ENCODE measurements at regions not wholly inside any gene's neighbourhood (a gene's known extent, or its start where the extent isn't known, plus 50 kb on each side); places are given as distances from the start of the nearest gene placed in this dataset.
"Not testable (repeated sequence)": the region's sequence is repeated elsewhere in the genome, so short reads cannot be mapped to it uniquely, and the experiment has no call there.

- H3K36me3 Mint-ChIP-seq = no peaks in the 10 kb centered on the region
- no peak overlapping the region for H3K4me3 Mint-ChIP-seq
- H3K27ac Mint-ChIP-seq = no peak overlapping the region
- H3K4me1 Mint-ChIP-seq = no peaks in the 10 kb centered on the region
- H3K9me3 Mint-ChIP-seq = peaks cover 0 to 18% (median 12%) of the 10 kb centered on the region in 3 donors
- H3K27me3 Mint-ChIP-seq = no peaks in the 10 kb centered on the region
These were observed 452.3 kb downstream of the CDH11 start for GRCh38 chr16:64669573-64669972.

DNA sequence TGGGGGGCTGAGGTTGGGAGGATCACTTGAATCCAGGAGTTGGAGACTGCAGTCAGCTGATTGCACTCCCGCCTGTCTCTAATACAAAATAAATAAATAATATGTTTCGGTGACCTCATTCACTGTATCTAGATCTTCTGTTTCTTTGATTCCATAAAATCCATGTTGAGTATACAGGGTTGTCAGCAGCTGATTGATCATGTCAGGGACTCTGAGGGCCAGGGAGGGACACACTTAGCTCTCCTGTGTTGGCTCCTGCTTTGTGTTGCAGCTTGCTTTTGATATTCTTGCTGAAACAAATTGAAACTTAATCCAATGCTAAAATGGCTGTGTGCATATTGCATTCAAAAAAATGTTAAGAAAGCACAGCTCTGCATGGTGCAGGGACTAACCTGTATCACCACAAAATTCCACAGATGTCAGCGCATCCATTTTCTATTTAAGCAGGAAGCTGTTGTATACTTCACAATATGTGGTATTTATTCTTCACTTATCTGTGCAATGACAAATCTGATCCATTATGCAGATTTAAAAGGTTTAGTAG is 454.5 kb downstream of the CDH11 start:
- no peaks in the 10 kb centered on the region for H3K27me3 Mint-ChIP-seq
- H3K9me3 Mint-ChIP-seq = peaks cover 0 to 6% (median 4%) of the 10 kb centered on the region in 3 donors
- no peaks in the 10 kb centered on the region for H3K36me3 Mint-ChIP-seq
- H3K27ac Mint-ChIP-seq = no peak overlapping the region
- H3K4me1 Mint-ChIP-seq = no peaks in the 10 kb centered on the region
- H3K4me3 Mint-ChIP-seq = no peak overlapping the region

- not testable (repeated sequence) for H3K4me3 Mint-ChIP-seq, H3K27ac Mint-ChIP-seq, H3K4me1 Mint-ChIP-seq, H3K27me3 Mint-ChIP-seq, H3K36me3 Mint-ChIP-seq, H3K9me3 Mint-ChIP-seq
These were observed 459.6 kb downstream of the CDH11 start for GRCh38 chr16:64662312-64662711.

- H3K36me3 Mint-ChIP-seq = no peaks in the 10 kb centered on the region
- no peak overlapping the region for H3K27ac Mint-ChIP-seq
- H3K4me3 Mint-ChIP-seq = no peak overlapping the region
- no peaks in the 10 kb centered on the region for H3K4me1 Mint-ChIP-seq
- H3K27me3 Mint-ChIP-seq = no peaks in the 10 kb centered on the region
- H3K9me3 Mint-ChIP-seq = peaks cover 2 to 6% (median 3%) of the 10 kb centered on the region in 3 donors
These were observed 462.0 kb downstream of the CDH11 start for GRCh38 chr16:64659866-64660265.

GRCh38 chr16:64657316-64658011 is 464.4 kb downstream of the CDH11 start:
- Mint-ChIP-seq H3K27ac (no peak overlapping the region), H3K27me3 (no peaks in the 10 kb centered on the region), H3K4me3 (no peak overlapping the region), H3K36me3 (no peaks in the 10 kb centered on the region), H3K9me3 (peaks cover 2 to 14% (median 7%) of the 10 kb centered on the region in 3 donors), H3K4me1 (no peaks in the 10 kb centered on the region)

DNA sequence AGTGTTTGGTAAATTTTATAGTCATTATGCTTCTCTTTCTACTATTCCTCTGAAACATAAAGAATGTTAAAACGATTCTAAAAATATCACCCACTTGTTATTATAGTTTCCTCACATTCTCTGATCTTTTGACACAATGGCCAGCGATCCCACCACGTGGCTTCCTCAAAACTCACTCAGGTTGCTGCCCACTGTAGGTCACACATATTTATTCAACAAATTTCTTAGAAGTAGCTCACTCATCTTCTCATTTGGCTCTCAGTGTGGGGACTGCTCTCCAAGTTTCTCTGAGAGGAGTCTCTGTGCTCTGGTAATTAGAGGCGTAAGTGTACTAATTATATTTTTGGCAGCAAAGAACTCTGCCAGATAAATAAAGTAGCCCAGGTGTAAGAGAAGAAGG is 465.4 kb downstream of the CDH11 start:
- no peak overlapping the region for H3K4me3 Mint-ChIP-seq
- H3K9me3 Mint-ChIP-seq = peaks cover 2 to 14% (median 7%) of the 10 kb centered on the region in 3 donors

GRCh38 chr16:64654178-64654577 is 467.7 kb downstream of the CDH11 start:
- no peaks in the 10 kb centered on the region for H3K36me3 Mint-ChIP-seq
- no peaks in the 10 kb centered on the region for H3K4me1 Mint-ChIP-seq
- no peaks in the 10 kb centered on the region for H3K27me3 Mint-ChIP-seq
- no peak overlapping the region for H3K4me3 Mint-ChIP-seq
- H3K27ac Mint-ChIP-seq = no peak overlapping the region
- H3K9me3 Mint-ChIP-seq = peaks cover 6 to 17% (median 6%) of the 10 kb centered on the region in 3 donors

More for the DNA sequence above, 465.4 kb downstream of the CDH11 start:
- H3K4me1 Mint-ChIP-seq = no peaks in the 10 kb centered on the region
- no peak overlapping the region for H3K27ac Mint-ChIP-seq
- H3K27me3 Mint-ChIP-seq = no peaks in the 10 kb centered on the region
- no peaks in the 10 kb centered on the region for H3K36me3 Mint-ChIP-seq

DNA sequence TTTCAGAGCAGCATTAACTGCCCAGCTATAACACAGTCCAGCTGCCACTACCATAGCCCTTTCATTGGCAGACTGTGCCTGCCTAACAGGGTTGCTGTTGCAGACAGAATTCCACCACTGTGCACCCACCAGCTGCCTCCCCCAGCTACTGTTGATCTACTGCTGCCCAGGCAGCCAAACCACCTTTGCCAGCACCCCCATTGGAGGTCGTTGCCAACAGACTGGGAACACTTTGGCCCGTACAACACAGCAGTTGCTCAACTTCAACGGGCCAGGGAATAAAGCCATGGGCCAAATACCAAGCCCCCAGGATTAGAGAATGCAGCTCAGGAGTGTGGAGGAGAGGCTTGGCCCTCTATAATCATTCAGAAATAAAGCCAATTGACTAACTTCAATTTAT is 473.6 kb downstream of the CDH11 start:
- Mint-ChIP-seq H3K9me3 (peaks cover 3 to 14% (median 4%) of the 10 kb centered on the region in 3 donors), H3K4me3 (no peak overlapping the region), H3K36me3 (no peaks in the 10 kb centered on the region), H3K27ac (no peak overlapping the region), H3K27me3 (no peaks in the 10 kb centered on the region), H3K4me1 (no peaks in the 10 kb centered on the region)

- no peak overlapping the region for H3K4me3 Mint-ChIP-seq
- H3K9me3 Mint-ChIP-seq = peaks cover 2 to 5% (median 3%) of the 10 kb centered on the region in 3 donors
- H3K4me1 Mint-ChIP-seq = no peaks in the 10 kb centered on the region
- H3K27me3 Mint-ChIP-seq = no peaks in the 10 kb centered on the region
- H3K27ac Mint-ChIP-seq = no peak overlapping the region
- H3K36me3 Mint-ChIP-seq = no peaks in the 10 kb centered on the region
These were observed 480.5 kb downstream of the CDH11 start for GRCh38 chr16:64641343-64641742.

GRCh38 chr16:64638766-64639165 is 483.1 kb downstream of the CDH11 start:
- no peaks in the 10 kb centered on the region for H3K4me1 Mint-ChIP-seq
- no peak overlapping the region for H3K4me3 Mint-ChIP-seq
- H3K27me3 Mint-ChIP-seq = no peaks in the 10 kb centered on the region
- no peak overlapping the region for H3K27ac Mint-ChIP-seq
- H3K36me3 Mint-ChIP-seq = no peaks in the 10 kb centered on the region
- peaks cover 3 to 8% (median 5%) of the 10 kb centered on the region in 3 donors for H3K9me3 Mint-ChIP-seq

DNA sequence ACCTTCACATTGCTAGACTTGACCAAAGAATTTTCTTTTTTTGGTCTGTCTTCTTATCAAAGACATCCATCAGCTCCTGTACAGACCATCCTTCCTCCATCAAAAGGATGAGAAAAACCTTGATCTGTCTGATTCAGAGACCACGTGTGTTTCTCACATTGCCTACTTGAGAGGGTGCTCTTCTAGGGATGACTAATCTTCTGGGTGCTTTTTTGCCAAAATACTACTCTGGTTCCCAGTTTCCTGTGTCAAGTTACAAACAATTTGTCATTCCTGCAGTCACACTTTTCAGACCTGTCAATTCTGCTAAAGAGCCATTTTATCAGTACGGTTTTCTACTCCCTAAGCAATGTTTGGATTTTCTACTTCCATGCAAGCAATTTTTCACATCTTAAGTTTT is 492.2 kb downstream of the CDH11 start:
- Mint-ChIP-seq H3K4me3 (no peak overlapping the region), H3K4me1 (no peaks in the 10 kb centered on the region), H3K9me3 (peaks cover 3 to 9% (median 3%) of the 10 kb centered on the region in 3 donors), H3K36me3 (no peaks in the 10 kb centered on the region), H3K27me3 (no peaks in the 10 kb centered on the region), H3K27ac (no peak overlapping the region)

DNA sequence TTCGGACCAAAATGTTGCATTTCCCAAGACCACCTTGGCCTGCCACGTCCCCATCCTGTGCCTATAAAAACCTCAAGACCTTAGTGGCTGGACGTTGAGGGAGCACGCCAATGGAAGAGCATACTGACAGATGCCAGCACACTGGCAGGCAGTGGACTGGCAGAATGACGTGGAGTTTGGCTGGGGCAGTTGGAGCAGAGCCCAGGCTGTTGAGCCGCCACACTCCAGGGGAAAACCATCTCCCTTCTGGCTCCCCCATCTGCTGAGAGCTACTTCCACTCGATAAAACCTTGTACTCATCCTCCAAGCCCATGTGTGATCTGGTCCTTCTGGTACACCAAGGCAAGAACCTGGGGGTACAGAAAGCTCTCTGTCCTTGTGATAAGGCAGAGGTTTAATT is 494.1 kb downstream of the CDH11 start:
- H3K27ac Mint-ChIP-seq = no peak overlapping the region
- H3K36me3 Mint-ChIP-seq = no peaks in the 10 kb centered on the region
- H3K4me1 Mint-ChIP-seq = no peaks in the 10 kb centered on the region
- no peak overlapping the region for H3K4me3 Mint-ChIP-seq
- H3K27me3 Mint-ChIP-seq = no peaks in the 10 kb centered on the region
- H3K9me3 Mint-ChIP-seq = peaks cover 0 to 3% (median 1%) of the 10 kb centered on the region in 3 donors

DNA sequence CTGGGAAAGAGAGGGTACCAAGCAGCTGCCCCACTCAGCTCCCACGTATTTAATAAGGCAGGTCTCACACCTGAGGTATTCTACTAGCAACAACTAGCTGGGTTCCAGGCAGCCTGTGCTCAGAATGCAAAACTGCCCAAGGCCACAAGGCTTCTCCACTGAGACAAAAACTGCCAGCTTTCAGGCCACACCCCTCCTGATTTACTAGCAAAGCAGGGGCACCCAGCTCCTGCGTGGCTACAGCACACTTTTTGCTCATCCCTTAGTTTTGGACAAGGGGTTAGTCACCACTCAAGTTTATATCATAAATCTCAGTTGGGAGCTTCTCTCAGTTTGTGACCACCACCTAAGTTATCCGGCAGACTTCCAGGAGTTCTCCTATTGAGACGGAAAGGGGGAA is 494.6 kb downstream of the CDH11 start:
- H3K27me3 Mint-ChIP-seq = no peaks in the 10 kb centered on the region
- no peaks in the 10 kb centered on the region for H3K36me3 Mint-ChIP-seq
- no peak overlapping the region for H3K4me3 Mint-ChIP-seq
- H3K27ac Mint-ChIP-seq = no peak overlapping the region
- H3K4me1 Mint-ChIP-seq = no peaks in the 10 kb centered on the region
- peaks cover 0 to 3% (median 1%) of the 10 kb centered on the region in 3 donors for H3K9me3 Mint-ChIP-seq

DNA sequence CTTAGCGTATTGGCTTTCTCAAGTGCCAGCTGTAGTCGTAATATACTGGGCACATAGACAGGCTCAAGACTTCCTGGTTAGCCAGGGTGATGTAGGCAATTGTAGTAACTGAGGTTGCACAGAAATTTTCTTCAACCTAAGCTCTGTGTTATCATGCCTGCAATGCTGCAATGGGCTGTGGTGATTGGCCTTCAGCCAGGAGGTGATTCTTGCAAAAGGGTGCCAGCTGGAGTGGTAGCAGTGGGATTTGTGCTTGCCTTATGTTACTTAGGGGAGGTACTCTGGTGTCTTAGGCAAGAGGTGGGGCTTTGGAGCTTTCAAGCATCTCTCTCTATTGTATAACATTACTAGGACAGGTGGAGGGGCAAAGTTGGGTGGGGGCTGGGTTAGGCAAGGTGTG is 495.1 kb downstream of the CDH11 start:
- no peaks in the 10 kb centered on the region for H3K27me3 Mint-ChIP-seq
- H3K4me1 Mint-ChIP-seq = no peaks in the 10 kb centered on the region
- no peaks in the 10 kb centered on the region for H3K36me3 Mint-ChIP-seq
- no peak overlapping the region for H3K27ac Mint-ChIP-seq
- no peak overlapping the region for H3K4me3 Mint-ChIP-seq
- peaks cover 0 to 5% (median 1%) of the 10 kb centered on the region in 3 donors for H3K9me3 Mint-ChIP-seq

DNA sequence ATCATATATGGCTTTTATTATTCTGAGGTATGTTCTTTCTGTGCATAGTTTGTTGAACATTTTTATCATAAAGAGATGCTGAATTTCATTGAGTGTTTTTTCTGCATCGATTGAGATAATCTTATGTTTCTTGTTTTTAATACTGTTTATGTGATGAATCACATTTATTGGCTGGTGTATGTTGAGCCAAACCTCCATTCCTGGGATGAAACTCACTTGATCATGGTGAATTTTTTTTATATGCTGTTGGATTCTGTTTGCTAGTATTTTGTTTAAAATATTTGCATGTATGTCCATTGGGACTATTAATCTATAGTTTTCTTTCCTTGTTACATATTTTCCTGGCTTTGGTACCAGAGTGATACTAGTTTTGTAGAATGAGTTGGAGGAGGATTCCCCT is 500.2 kb downstream of the CDH11 start:
- H3K27ac Mint-ChIP-seq = no peak overlapping the region
- no peak overlapping the region for H3K4me3 Mint-ChIP-seq
- H3K27me3 Mint-ChIP-seq = no peaks in the 10 kb centered on the region
- H3K9me3 Mint-ChIP-seq = peaks cover 5 to 9% (median 6%) of the 10 kb centered on the region in 3 donors
- no peaks in the 10 kb centered on the region for H3K4me1 Mint-ChIP-seq
- no peaks in the 10 kb centered on the region for H3K36me3 Mint-ChIP-seq

- peaks cover 9 to 16% (median 9%) of the 10 kb centered on the region in 3 donors for H3K9me3 Mint-ChIP-seq
- no peak overlapping the region for H3K27ac Mint-ChIP-seq
- H3K4me3 Mint-ChIP-seq = no peak overlapping the region
- no peaks in the 10 kb centered on the region for H3K36me3 Mint-ChIP-seq
- no peaks in the 10 kb centered on the region for H3K4me1 Mint-ChIP-seq
- no peaks in the 10 kb centered on the region for H3K27me3 Mint-ChIP-seq
These were observed 503.9 kb downstream of the CDH11 start for GRCh38 chr16:64617836-64618476.
